B cell (primary cell): ENCODE measurements at regions not wholly inside any gene's neighbourhood (a gene's known extent, or its start where the extent isn't known, plus 50 kb on each side); places are given as distances from the start of the nearest gene placed in this dataset.

Source experiments
- EZH2 ChIP-seq: IDR thresholded peaks from 2 replicates; pipeline ENCODE4 v1.6.1; 2012; ENCODE audit warnings: borderline replicate concordance, low read depth, mild to moderate bottlenecking, moderate library complexity, low read length; ENCODE audit not compliant: insufficient read depth, poor library complexity, severe bottlenecking
- TF ChIP-seq, protein P1 (sequence below): fragments of 200-600 bp; IDR thresholded peaks from one replicate; pipeline ENCODE4 v1.8.0; 2022; ENCODE audit warnings: antibody characterized with exemption, mild to moderate bottlenecking

DNA sequence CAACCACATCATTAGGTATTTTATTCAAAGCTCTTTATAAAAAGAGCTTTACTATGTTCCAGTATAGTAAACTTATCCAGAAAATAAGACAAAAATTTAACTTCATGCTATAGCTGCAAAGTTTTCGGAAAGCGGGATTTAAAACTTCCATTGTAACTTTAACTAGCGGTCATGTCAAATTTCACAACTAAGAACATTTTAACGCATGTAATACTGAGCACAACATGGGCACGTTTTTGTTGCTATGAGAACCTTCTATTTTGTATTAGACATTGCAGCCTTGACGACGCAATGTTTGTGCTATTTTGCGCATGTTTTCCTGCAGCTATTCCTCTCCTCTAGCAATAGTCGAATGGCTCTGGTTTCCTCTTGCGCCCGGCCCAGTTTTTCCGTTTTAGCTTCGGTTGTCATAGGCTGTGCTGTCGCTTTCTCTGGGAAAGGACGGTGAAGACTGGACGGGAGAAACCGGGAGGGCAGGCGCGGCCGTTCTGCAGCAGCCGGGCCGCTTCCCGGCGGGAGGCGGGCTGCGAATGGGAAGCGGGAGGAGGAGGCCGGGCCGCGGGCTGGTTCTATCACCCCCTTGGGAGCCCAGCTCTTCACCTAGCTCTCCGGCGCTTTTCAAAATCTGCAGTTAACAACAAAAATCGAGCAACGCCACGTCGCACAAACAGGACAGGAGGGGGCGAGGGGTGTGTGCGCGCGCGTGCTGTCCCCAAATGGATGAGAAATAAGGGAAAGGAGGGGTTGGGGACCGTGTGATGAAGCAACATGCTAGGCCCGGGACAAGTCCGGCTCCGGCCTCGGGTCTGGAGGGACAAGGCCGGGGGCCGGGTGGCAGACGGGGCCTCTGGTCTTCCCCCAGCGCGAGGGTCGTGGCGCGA is 105.3 kb upstream of the HNRNPU start:
- no peak for TF ChIP-seq EZH2
- TF ChIP-seq, protein P1, sequence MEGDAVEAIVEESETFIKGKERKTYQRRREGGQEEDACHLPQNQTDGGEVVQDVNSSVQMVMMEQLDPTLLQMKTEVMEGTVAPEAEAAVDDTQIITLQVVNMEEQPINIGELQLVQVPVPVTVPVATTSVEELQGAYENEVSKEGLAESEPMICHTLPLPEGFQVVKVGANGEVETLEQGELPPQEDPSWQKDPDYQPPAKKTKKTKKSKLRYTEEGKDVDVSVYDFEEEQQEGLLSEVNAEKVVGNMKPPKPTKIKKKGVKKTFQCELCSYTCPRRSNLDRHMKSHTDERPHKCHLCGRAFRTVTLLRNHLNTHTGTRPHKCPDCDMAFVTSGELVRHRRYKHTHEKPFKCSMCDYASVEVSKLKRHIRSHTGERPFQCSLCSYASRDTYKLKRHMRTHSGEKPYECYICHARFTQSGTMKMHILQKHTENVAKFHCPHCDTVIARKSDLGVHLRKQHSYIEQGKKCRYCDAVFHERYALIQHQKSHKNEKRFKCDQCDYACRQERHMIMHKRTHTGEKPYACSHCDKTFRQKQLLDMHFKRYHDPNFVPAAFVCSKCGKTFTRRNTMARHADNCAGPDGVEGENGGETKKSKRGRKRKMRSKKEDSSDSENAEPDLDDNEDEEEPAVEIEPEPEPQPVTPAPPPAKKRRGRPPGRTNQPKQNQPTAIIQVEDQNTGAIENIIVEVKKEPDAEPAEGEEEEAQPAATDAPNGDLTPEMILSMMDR: no peak
